IMR-90 (cell line): ENCODE measurements at regions not wholly inside any gene's neighbourhood (a gene's known extent, or its start where the extent isn't known, plus 50 kb on each side); places are given as distances from the start of the nearest gene placed in this dataset.

Experiments
- ATAC-seq: fragments of 200-7000 bp; cut with Tn5 transposase; 2 replicates; pipeline ENCODE4 v1.9.1; 2020; ENCODE audit warnings: low read depth, mild to moderate bottlenecking, moderate library complexity
- BruUV-seq: library from RNA; stranded (reverse); fragments of 400-500 nt; replicated peaks from 2 replicates; lab custom pipeline; 2021; lab: Mats Ljungman, UMichigan
- CTCF ChIA-PET: fragments of 300-600 bp; formaldehyde crosslinking; extraction: SDS; loops from one replicate; lab custom pipeline; 2021; ENCODE audit warnings: antibody characterized with exemption; lab: Yijun Ruan, JAX
- POLR2A ChIA-PET: fragments of 300-600 bp; sonication (Branson Sonifier 250); formaldehyde crosslinking; loops from one replicate; lab custom pipeline; 2022; ENCODE audit warnings: antibody characterized with exemption; ENCODE audit not compliant: unreplicated experiment; lab: Charles Lee
- DNase-seq: peaks from one replicate; pipeline ENCODE4 v3.0.0; 2013
- H2AFZ ChIP-seq: replicated peaks from 2 replicates; pipeline ENCODE3; 2013; ENCODE audit warnings: low read length, mild to moderate bottlenecking; ENCODE audit not compliant: poor library complexity
- H2AK5ac ChIP-seq: 2 replicates; pipeline ENCODE4 v1.6.1; 2013; ENCODE audit warnings: low read depth, low read length, inconsistent platforms
- H2AK9ac ChIP-seq: replicated peaks from 2 replicates; pipeline ENCODE3; 2013; ENCODE audit warnings: mild to moderate bottlenecking, low read depth, low read length, moderate library complexity; ENCODE audit not compliant: poor library complexity
- H2BK120ac ChIP-seq: 2 replicates; pipeline ENCODE4 v1.6.1; 2013; ENCODE audit warnings: low read depth, low read length, inconsistent platforms
- H2BK15ac ChIP-seq: 3 replicates; pipeline ENCODE4 v1.6.1; 2013; ENCODE audit warnings: low read depth, low read length, inconsistent platforms
- H2BK20ac ChIP-seq: 2 replicates; pipeline ENCODE4 v1.6.1; 2013; ENCODE audit warnings: low read depth, mild to moderate bottlenecking, inconsistent platforms, low read length, moderate library complexity
- H2BK5ac ChIP-seq: 2 replicates; pipeline ENCODE4 v1.6.1; 2013; ENCODE audit warnings: mild to moderate bottlenecking, low read depth, low read length, inconsistent platforms; ENCODE audit not compliant: poor library complexity, severe bottlenecking
- H3K14ac ChIP-seq: replicated peaks from 2 replicates; pipeline ENCODE4 v1.6.1; 2013; ENCODE audit warnings: low read depth, low read length, inconsistent platforms
- H3K18ac ChIP-seq: 2 replicates; pipeline ENCODE4 v1.6.1; 2013; ENCODE audit warnings: low read depth, low read length, control low read depth
- H3K23ac ChIP-seq: 2 replicates; pipeline ENCODE4 v1.6.1; 2013; ENCODE audit warnings: low read depth, low read length, inconsistent platforms
- H3K27ac ChIP-seq: 2 replicates; pipeline ENCODE4 v1.5.1; 2013; ENCODE audit warnings: mild to moderate bottlenecking, control low read depth, low read length; ENCODE audit not compliant: insufficient read depth
- H3K27me3 ChIP-seq: 2 replicates; pipeline ENCODE4 v1.6.1; 2013; ENCODE audit warnings: low read length; ENCODE audit not compliant: control insufficient read depth, insufficient read depth
- H3K36me3 ChIP-seq: 2 replicates; pipeline ENCODE4 v1.6.1; 2013; ENCODE audit warnings: low read length, mixed read lengths; ENCODE audit not compliant: control insufficient read depth, insufficient read depth
- H3K4ac ChIP-seq: 2 replicates; pipeline ENCODE4 v1.6.1; 2013; ENCODE audit warnings: low read depth, low read length, inconsistent platforms
- H3K4me1 ChIP-seq: 2 replicates; pipeline ENCODE4 v1.6.1; 2013; ENCODE audit warnings: low read length, mixed read lengths; ENCODE audit not compliant: control insufficient read depth, insufficient read depth
- H3K4me2 ChIP-seq: 2 replicates; pipeline ENCODE4 v1.6.1; 2013; ENCODE audit warnings: low read depth, mild to moderate bottlenecking, control low read depth, low read length, moderate library complexity
- H3K4me3 ChIP-seq: 2 replicates; pipeline ENCODE4 v1.5.1; 2013; ENCODE audit warnings: low read depth, mild to moderate bottlenecking, control low read depth, low read length, moderate library complexity; ENCODE audit not compliant: insufficient read depth
- H3K56ac ChIP-seq: 2 replicates; pipeline ENCODE4 v1.6.1; 2013; ENCODE audit warnings: low read length, inconsistent platforms; ENCODE audit not compliant: insufficient read depth; ENCODE audit errors: extremely low read depth
- H3K79me1 ChIP-seq, 2 experiments: 2 replicates each; pipeline ENCODE4 v1.6.1; 2013; ENCODE audit warnings: low read length in 2 of 2, inconsistent platforms in 1 of 2, low read depth in 1 of 2
- H3K9ac ChIP-seq: 2 replicates; pipeline ENCODE4 v1.6.1; 2013; ENCODE audit warnings: low read depth, low read length, control low read depth
- H3K9me1 ChIP-seq: 2 replicates; pipeline ENCODE4 v1.6.1; 2013; ENCODE audit warnings: low read length, inconsistent platforms; ENCODE audit not compliant: insufficient read depth
- H3K9me3 ChIP-seq: 2 replicates; pipeline ENCODE4 v1.6.1; 2013; ENCODE audit warnings: low read length; ENCODE audit not compliant: control insufficient read depth, insufficient read depth
- H4K20me1 ChIP-seq: 2 replicates; pipeline ENCODE4 v1.6.1; 2013; ENCODE audit warnings: low read length, inconsistent platforms; ENCODE audit not compliant: insufficient read depth
- H4K5ac ChIP-seq: 2 replicates; pipeline ENCODE4 v1.6.1; 2013; ENCODE audit warnings: mild to moderate bottlenecking, low read depth, low read length, control low read depth
- H4K8ac ChIP-seq, 2 experiments: 2 replicates each; pipeline ENCODE4 v1.6.1; 2013; ENCODE audit warnings: low read depth in 2 of 2, low read length in 2 of 2, control low read depth in 1 of 2, inconsistent platforms in 1 of 2
- H4K91ac ChIP-seq: 2 replicates; pipeline ENCODE4 v1.6.1; 2013; ENCODE audit warnings: low read depth, low read length, inconsistent platforms; ENCODE audit not compliant: insufficient read depth
- BHLHE40 ChIP-seq: fragments of 150-350 bp; IDR thresholded peaks from 2 replicates; pipeline ENCODE4 v1.6.1; 2016; ENCODE audit warnings: mild to moderate bottlenecking, low read depth, low read length
- CHD1 ChIP-seq: IDR thresholded peaks from 2 replicates; pipeline ENCODE4 v1.6.1; 2012; ENCODE audit warnings: low read depth, low read length, improper control_type of control experiment
- CTCF ChIP-seq: conservative IDR thresholded peaks from 2 replicates; pipeline ENCODE4 v1.5.1; 2012; ENCODE audit warnings: mild to moderate bottlenecking, low read depth, low read length, improper control_type of control experiment
- ELK1 ChIP-seq: fragments of 150-350 bp; IDR thresholded peaks from 2 replicates; pipeline ENCODE4 v1.6.1; 2016; ENCODE audit warnings: low read depth, mild to moderate bottlenecking, low read length, moderate library complexity, borderline replicate concordance
- FOS ChIP-seq: fragments of 150-350 bp; IDR thresholded peaks from 2 replicates; pipeline ENCODE4 v1.6.1; 2016; ENCODE audit warnings: low read depth, low read length
- MAFK ChIP-seq: IDR thresholded peaks from 2 replicates; pipeline ENCODE4 v1.6.1; 2012; ENCODE audit warnings: low read depth, low read length, improper control_type of control experiment
- MAZ ChIP-seq: IDR thresholded peaks from 2 replicates; pipeline ENCODE4 v1.6.1; 2012; ENCODE audit warnings: low read depth, mild to moderate bottlenecking, low read length, improper control_type of control experiment, moderate library complexity, borderline replicate concordance
- MXI1 ChIP-seq: IDR thresholded peaks from 2 replicates; pipeline ENCODE4 v1.6.1; 2012; ENCODE audit warnings: low read depth, mild to moderate bottlenecking, low read length, moderate library complexity, borderline replicate concordance
- POLR2A ChIP-seq: IDR thresholded peaks from 2 replicates; pipeline ENCODE4 v1.6.1; 2012; ENCODE audit warnings: mild to moderate bottlenecking, low read depth, low read length
- RCOR1 ChIP-seq: IDR thresholded peaks from 2 replicates; pipeline ENCODE4 v1.6.1; 2012; ENCODE audit warnings: mild to moderate bottlenecking, low read length, improper control_type of control experiment; ENCODE audit not compliant: insufficient replicate concordance
- RFX5 ChIP-seq: IDR thresholded peaks from 2 replicates; pipeline ENCODE4 v1.8.0; 2012; ENCODE audit warnings: low read depth, mild to moderate bottlenecking, low read length, moderate library complexity
- SMC3 ChIP-seq: fragments of 150-350 bp; IDR thresholded peaks from 2 replicates; pipeline ENCODE4 v1.6.1; 2016; ENCODE audit warnings: low read depth, mild to moderate bottlenecking, antibody characterized with exemption, low read length, moderate library complexity
- WGBS, 2 experiments: methylation state at CpG; one replicate each; pipeline versions ENCODE4 v1.1.5 to v1.1.7; 2013; ENCODE audit warnings: missing lambda C conversion rate in 2 of 2; ENCODE audit not compliant: insufficient read length in 1 of 2; ENCODE audit errors: extremely low coverage in 2 of 2; 5-methylcytosine and 5-hydroxymethylcytosine counted together
- dilution Hi-C: fragments of 300-500 bp; cut with HindIII; formaldehyde crosslinking; loops from one replicate; pipeline ENCODE4 v1.14.3; 2018; ENCODE audit warnings: low sequenced_read_pairs; ENCODE audit not compliant: unreplicated experiment
- in situ Hi-C: fragments of 300-500 bp; cut with MboI; formaldehyde crosslinking; loops from 3 replicates; pipeline ENCODE4 v1.14.3; 2019; ENCODE audit warnings: low sequenced_read_pairs, inconsistent platforms, mixed read lengths
- intact Hi-C: fragments of 100-400 bp; cut with micrococcal nuclease; formaldehyde crosslinking; loops from 2 replicates; pipeline ENCODE4 v1.10.0; 2022

GRCh38 chr6:140051521-140052512, 677.4 kb upstream of the CITED2 start:
- in situ Hi-C loops = loop anchor here (10.0 kb wide), 1 partner anchor 457 kb away; no protein-coding TSS in a partner anchor
- Histone ChIP-seq H2AFZ (peak overlapping the region; percentile 38), H2BK5ac (peak overlapping the region; percentile 99), H4K91ac (peak overlapping the region; percentile 96), H3K4me2 (peak overlapping the region; percentile 42; the same call in 1 of the 2 replicates), H3K56ac (peak overlapping the region; percentile 86), H3K79me1 (no peaks in the 10 kb centered on the region), H3K18ac (peak overlapping the region; percentile 98), H3K9ac (peak overlapping the region; percentile 71; the same call in 1 of the 2 replicates), H2AK5ac (peak overlapping the region; percentile 90), H3K27ac (peak overlapping the region; percentile 87), H4K8ac (peak overlapping the region; percentile 40 to 95), H3K23ac (peak overlapping the region; percentile 75), H3K36me3 (no peaks in the 10 kb centered on the region), H4K5ac (peak overlapping the region; percentile 97), H2BK20ac (peak overlapping the region; percentile 96), H2BK15ac (peak overlapping the region; percentile 89), H2BK120ac (peak overlapping the region; percentile 97), H3K14ac (peak overlapping the region; percentile 79), H4K20me1 (no peaks in the 10 kb centered on the region), H3K4me3 (no peak overlapping the region), H3K9me3 (no peaks in the 10 kb centered on the region), H3K4me1 (peaks cover 12% of the 10 kb centered on the region), H2AK9ac (peak overlapping the region; percentile 56), H3K9me1 (peaks cover 2% of the 10 kb centered on the region), H3K4ac (peak overlapping the region; percentile 96), H3K27me3 (no peaks in the 10 kb centered on the region)
- peak; percentile 86 for ATAC-seq
- BruUV-seq = TSS peak; percentile 90
- dilution Hi-C loops = no loop called here
- no CpG with 5 or more reads among the region's 7 CpGs for WGBS, 2 experiments
- POLR2A ChIA-PET = interaction anchor here (0.8 to 2.0 kb wide), 3 partner anchors 71 to 682 kb away, joined by 4 to 9 read pairs (median 4); partner anchors contain the start of gene CITED2
- CTCF ChIA-PET = interaction anchor here (0.5 to 2.6 kb wide), 9 partner anchors 13 to 682 kb away, joined by 3 to 8 read pairs (median 3); no protein-coding TSS in a partner anchor
- intact Hi-C loops = loop anchor here (2.0 to 10.0 kb wide), 7 partner anchors 71 to 870 kb away; no protein-coding TSS in a partner anchor
- peak; percentile 98 for DNase-seq
- TF ChIP-seq CTCF (no peak), ELK1 (no peak), RFX5 (no peak), BHLHE40 (peak; percentile 92), RCOR1 (peak; percentile 74), POLR2A (no peak), SMC3 (no peak), CHD1 (no peak), MAZ (peak; percentile 13; the same call in 1 of the 2 replicates), MAFK (peak; percentile 11; the same call in 1 of the 2 replicates), FOS (peak; percentile 94), MXI1 (no peak)
